ENCODE measurements at regions not wholly inside any gene's neighbourhood (a gene's known extent, or its start where the extent isn't known, plus 50 kb on each side); places are given as distances from the start of the nearest gene placed in this dataset.

DNA sequence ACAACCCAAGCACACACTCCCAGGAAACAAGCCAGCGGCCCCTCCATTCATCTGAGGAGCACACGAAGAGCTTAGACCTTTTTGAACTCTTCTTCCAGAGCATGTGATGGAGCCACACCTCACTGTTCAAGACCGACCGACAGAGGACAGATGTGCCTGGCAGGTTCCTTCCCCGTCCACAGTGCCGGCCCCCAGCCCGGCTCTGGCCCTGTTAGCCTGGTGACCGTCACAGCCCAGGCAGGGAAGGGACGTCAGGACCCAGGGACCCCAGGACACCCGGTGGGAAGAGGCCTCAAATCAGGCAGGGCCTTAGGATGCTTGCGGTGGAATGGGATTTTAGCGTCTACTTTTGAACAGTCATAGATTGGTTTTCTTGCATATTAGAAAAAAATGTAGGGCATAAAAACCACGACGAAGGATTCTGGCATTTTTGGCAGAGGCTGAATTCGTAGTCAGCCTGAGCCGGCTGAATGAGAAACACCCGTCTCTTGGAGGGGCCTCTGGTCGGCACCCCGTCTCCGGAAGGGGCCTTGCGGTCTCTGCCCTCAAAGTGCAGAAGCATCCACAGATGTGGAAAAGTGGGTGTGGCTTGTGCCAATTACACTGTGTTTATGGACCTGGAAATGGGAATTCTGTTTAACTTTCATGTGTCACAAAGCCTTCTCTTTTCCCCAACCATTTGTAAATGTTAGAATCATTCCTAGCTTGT is 79.3 kb downstream of the SIK1 start:
- TF ChIP-seq, protein P1, sequence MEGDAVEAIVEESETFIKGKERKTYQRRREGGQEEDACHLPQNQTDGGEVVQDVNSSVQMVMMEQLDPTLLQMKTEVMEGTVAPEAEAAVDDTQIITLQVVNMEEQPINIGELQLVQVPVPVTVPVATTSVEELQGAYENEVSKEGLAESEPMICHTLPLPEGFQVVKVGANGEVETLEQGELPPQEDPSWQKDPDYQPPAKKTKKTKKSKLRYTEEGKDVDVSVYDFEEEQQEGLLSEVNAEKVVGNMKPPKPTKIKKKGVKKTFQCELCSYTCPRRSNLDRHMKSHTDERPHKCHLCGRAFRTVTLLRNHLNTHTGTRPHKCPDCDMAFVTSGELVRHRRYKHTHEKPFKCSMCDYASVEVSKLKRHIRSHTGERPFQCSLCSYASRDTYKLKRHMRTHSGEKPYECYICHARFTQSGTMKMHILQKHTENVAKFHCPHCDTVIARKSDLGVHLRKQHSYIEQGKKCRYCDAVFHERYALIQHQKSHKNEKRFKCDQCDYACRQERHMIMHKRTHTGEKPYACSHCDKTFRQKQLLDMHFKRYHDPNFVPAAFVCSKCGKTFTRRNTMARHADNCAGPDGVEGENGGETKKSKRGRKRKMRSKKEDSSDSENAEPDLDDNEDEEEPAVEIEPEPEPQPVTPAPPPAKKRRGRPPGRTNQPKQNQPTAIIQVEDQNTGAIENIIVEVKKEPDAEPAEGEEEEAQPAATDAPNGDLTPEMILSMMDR (IDR thresholded peaks at IDR 0.05): no peak
- no peak for TF ChIP-seq POLR2A (IDR thresholded peaks at IDR 0.05)
